ENCODE measurements at regions not wholly inside any gene's neighbourhood (a gene's known extent, or its start where the extent isn't known, plus 50 kb on each side); places are given as distances from the start of the nearest gene placed in this dataset.

DNA sequence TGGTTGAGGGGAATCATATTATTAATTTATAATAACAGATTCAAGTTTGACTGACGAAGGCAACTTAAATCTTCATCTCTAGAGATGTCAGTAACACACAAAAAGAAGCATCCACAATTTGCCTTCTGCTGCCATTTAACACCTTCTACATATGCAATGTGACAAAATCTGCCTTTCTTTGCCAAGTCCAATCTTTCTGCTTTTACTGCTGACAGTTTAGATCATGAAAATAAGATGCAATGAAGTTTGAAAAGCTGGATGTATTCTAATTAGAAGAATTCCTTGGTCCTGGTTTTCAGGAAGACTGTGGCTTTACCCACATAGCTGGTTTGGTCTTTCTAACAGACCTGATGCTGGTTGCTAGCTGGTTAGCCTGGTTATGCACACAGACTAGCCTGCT is 178.9 kb downstream of the ACER2 start:
- DNase-seq, result no peak

DNA sequence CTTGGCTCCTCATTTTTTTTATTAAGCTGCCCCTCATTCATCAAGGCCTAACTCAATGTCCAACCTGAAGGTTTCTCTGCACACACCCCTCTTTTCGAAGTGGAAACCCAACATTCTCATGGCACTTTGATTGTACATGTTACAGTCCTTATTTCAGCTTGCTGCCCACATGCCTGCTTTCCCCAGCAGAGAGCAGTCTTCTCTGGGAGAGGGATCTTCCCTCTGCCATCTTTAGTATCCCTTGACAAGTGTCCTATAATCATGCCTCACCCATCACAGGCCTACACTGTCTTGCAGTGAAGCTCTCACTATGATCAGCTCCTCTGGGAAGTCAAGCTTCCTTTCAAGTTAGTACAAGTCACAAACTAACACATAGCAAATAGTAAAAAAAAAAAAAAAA is 175.1 kb downstream of the ACER2 start:
- DNase-seq, result no peak

DNA sequence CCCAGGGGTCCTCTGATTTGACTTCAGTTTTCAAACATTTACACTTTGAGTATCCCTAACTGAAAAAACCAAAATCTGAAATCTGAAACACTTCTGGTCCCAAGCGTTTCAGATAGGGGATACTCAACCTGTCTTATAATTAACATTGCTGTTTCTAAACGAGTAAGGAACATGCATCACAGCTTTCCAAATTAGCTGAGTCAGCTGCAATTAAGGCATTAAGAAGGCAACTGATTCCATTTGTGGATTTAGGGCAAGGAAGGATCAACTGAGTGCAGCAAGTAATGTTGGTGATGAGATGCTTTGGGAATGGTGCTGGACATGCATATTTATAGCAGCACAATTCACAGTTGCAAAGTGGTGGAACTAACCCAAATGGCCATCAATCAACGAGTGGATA is 168.6 kb downstream of the ACER2 start:
- DNase-seq, result no peak

DNA sequence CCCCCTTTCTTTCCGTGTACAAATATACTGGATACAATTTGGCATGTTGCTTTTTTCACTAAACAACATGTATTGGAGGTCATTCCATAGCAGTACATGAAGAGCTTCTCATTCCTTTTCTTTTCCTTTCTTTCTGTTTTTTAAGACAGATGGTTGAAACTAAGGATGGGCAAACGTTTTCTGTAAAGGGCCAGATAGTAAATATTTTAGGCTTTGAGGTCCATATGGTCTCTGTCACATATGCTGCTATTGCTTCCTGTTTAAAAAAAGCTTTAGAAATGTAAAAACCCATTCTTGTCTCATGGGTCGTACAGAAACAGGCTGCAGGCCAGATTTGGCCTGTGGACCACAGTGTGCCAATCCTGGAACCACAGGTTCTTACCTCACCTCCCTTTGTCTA is 160.1 kb downstream of the ACER2 start:
- DNase-seq, result no peak

DNA sequence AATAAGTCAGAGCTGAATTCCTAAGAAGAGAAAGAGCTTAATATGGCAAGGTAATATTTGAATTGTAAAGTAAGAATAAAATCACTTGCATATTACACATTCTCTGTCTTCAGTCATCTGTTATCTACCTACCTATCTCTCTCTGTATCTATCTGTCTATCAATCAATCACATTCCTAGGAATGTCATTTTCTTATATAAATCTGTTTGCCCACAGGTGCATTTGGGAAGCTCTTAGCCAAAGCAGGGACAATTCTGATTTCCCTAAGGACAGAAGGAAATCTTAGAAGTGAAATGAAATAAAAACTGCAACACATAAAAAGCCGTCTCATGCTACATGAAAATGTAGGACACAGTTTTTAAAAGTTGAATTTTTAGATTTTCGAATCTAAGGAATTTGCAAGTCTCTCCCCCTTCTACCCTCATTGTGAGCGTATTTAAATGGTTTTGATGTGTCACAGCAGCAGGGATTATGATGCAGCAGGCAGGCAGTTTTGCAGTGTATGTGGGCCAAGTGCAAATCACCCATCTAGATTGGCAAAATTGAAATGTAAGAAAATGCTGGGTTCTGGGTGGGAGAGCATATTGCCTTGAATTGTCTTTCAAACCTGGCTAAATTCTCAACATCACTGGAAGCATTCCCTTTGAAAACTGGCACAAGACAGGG is 155.7 kb downstream of the ACER2 start:
- no peak for DNase-seq

DNA sequence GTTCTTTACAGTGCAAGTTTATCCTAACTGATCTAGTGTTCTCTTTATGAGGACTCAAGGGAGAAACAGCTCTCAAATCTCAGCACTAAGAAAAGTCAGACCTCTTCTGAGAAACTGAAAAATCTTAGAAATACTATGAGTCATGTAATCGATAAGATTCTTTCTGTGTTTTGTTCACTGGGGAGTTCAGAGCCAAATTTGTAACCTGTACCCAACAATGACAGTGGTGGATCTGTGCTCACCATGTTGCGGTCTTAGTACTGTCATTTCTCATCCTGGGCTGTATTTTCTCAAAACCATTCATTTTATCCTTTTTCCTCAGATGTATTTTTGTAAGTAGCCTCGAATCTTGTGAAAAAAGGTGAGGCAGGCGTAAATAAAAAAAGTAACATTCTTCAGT is 146.4 kb downstream of the ACER2 start:
- DNase-seq, result no peak

DNA sequence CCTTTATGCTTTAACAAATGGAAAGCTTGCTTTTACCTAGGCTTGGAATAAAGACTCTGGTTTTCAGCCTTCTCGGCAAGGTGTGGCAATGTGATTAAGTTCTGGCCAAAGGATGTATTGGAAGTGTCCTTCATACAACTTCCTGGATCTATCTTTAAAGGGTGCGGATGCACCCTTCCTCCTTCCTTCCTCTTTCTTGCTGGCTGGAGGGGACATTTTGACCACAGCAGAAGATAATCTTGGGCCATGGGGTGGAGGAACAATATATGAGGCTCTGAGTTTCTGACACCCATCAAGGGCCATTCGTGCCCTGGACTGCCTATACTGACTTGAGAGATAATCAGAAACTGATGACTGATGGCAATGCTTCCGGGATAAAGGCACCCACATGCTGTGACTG is 145.7 kb downstream of the ACER2 start:
- DNase-seq, result peak; percentile 21

DNA sequence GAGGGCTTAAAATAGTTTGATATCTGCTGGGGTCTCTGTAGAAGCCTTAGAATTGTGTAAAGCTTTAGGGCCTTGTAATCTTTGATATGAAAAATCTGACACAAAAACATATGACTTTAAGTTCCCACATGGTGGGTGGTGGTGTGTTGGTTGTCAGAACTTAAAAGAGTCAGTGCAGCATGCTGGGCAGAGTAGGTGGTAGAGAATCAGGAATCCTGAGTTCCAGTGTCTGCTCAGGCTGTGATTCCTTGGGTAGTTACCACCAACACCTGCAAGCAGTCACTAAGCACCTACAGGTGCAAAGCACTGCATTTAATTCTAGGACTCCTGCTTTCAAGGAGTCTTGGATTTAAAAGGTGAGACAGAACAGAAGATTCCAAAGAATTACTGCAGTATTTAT is 144.6 kb downstream of the ACER2 start:
- no peak for DNase-seq

DNA sequence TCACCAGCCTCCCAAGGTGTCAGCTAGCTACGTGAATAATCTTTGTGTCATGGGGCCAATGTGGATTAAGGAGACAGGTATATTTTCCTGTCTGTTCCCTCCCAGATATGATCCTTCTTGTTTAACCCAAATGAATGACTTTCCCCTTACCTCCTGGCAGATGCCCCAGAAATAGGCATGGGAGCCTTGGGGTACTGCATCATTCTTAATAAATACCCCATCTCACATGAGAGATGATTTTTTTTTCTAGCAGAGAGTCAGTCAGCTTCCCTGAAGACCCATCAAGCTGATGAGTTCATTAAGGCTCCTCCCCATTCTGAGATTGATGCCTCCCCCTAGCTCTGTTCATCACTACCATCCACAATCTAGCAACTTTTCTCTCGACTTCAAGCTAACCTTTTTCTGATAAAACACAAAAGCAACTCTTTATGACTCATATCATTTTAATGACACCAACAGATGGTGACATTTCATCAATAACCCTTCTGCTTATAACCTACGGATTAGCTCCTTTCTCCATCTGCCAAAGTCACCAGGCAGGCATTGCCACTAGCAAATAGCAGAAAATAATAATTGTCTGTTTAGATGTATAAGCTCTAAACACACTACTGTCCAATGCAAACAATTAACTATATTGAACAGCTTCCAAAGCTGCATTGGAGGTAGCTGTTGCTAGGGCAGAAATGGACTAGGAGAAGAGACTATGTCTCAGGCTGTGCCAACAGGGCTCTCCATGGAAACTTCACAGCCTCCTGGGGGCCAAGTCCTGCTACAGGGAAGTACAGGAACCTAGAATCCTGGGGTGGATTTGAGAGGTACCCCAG is 143.7 kb downstream of the ACER2 start:
- DNase-seq, result no peak

DNA sequence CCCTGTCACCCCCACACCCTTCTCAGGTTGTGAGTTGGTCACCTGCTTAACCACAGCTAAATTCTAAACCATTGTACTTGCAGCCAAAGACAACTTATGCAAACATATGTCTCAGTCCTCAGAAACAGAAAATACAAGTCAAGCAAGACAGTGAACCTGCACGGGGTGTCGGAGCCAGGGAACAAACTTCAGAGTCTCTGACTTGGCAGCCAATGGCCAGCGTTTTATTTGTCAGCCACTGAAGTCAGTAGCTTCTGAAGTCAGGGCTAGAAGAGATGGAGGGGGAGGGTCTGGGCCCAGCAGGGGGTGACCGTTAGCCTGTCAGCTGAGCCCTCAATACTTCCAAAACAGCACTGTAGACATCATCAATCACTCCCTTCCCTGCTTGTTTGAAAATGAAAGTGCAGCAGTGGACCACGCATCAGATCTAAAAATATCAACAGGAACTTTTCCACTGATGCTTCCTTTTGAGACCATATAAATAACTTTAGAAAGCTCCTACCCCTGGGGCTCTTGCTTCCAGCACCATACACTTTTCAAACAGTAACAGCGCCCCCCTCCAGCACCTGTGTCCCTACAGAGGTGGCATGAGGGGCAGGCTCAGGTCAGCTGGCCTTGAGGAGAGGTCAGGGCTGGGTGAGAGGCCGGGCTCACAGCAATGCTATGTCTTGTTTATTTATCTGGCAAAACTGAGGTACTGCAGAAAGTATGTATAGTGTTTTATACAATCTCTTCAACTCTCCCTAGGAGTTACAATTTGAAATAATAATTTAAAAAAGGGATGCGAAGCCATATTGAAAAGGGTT is 142.5 kb downstream of the ACER2 start:
- no peak for DNase-seq

DNA sequence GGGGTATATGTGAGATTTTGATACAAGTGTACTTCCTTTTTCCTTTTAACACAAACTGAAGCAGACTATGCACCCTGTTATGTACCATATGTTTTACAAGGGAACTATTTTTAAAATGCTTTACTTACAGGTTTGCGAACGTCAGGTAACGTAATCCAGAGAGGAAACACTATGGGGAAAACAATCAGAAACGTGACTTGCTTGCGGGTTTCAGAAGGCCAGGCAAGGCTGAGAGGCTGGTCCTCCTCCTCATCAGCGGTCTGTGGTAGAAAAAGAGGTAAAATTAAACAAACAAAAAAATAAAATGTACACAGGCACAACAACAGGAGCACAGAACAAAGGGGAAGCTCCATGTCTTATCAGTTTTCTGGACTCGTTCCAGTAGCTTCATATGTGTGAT is 141.2 kb downstream of the ACER2 start:
- peak; percentile 9 for DNase-seq

DNA sequence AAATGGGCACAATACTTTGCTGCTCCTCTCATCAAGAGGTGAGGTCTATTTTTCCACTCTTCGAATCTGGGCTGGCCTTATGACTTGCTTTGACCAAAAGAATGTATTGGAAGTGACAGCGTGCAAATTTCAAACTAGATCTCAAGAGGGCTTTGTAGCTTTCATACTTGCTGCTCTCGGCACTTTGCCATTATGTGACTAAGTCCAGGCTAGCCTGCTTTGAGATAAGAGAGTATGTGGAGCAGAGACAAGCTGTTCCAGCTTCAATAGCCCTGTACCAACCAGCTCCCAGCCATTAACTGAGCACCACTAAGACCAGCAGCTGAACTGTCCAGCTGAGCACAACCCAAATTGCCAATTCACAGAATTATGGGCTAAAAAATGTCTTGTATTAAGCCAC is 124.6 kb downstream of the ACER2 start:
- DNase-seq, result no peak

DNA sequence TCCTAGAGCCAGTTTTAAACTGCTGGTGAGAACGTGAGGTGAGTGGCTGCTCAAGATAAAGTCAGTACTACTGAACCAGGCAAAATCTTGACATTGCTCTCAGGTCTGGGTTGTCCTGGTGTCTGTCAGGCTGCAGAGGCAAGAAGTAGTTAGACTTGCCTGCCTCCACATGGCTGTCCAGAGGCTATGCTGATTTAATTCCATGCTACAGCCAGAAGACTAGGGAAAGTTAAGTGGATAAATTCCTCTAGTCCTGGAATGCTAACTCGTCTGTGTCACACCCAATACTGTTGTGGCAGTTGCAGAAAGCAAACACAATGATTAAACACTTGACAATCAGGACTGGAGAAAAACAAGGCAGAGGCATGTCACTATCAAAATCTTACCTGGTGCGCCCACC is 118.9 kb downstream of the ACER2 start:
- DNase-seq, result no peak

DNA sequence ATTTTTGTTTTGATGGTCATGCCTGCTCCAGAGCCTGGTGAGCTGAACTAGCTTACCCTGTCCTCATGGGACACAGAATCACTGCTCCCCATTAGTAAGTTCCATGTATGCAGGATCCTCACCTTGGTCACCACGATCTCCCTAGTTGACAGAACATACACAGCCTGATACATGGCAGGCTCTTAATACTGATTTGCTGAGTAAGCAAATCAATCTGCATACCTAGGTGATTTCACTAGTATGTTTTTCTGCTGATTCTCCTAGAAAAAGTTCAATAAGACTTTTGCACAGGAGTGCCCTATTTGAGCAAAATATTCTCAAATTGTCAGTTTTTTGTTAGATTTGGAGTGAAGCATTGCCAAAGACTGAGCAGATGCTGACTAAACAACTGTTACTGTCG is 113.7 kb downstream of the ACER2 start:
- no peak for DNase-seq

DNA sequence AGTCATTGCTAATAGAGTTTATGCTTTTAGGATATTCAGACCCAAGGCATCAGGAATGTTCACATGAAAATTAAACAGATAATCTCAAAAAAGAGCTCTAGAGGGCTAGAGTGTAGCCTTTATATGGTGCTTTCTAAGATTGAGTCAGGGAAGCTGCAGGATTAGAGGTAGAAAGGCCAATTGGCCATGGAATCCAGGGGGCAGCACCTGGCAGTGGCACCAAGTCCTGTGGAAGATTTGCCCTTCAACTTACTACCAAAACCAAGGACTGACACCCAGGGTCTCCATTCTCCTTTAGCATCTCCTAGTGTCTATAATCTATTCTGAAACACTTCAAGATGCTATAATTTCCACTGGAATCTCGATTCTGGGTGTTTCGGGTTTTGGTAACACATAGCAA is 112.4 kb downstream of the ACER2 start:
- no peak for DNase-seq

DNA sequence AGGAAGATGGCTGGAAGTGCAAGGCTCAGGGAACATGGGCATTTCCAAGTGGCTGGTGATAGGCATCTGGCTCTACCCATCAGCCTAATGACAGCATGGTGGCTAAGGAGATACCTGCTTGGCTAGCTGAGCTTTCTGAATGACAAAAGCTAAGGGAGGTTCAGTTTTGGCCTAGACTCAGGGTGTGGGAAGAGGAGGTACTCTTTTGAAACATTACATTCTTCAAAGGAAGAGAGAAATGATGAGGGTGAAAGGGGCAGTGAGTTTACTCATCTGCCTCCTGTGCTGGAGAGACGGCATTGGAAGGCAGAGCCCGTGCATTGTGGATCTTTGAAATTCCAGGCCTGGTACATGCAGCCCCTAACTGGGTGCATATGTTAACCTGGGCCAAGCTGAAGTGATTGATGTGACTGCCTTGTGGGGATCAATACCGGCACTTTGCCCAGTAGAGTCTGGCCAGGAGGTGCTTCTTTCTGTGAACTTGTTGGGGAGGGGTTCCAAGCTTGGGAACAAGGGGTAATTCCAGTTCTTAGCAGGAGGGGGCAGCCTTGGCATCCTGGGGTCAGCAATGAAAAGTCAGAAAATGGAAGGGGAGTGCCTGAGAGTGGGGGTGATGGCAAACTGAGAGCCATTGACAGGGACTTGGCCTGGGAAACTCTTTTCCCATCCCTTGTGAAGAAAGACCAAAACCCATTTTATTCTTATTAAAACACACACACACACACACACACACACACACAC is 108.6 kb downstream of the ACER2 start:
- DNase-seq, result peak; percentile 40

DNA sequence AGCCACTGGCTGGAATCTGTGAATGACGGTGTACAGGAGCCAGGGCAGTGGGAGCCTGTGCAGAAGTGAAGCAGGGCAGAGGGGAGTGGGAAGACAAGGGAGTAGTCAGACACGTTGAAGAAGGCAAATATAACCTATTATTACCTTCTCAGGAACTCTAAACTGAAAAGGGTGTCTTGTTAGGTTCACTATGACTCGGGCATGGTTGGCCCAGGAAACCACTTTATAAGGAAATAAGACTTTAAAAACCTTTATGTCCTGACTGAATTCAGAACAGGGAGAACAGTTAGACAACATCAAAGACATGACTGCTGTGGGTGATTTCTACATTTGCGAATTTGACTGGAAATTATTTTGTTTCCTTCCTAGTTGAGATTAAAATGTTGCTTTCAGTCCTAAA is 107.5 kb downstream of the ACER2 start:
- DNase-seq, result no peak

DNA sequence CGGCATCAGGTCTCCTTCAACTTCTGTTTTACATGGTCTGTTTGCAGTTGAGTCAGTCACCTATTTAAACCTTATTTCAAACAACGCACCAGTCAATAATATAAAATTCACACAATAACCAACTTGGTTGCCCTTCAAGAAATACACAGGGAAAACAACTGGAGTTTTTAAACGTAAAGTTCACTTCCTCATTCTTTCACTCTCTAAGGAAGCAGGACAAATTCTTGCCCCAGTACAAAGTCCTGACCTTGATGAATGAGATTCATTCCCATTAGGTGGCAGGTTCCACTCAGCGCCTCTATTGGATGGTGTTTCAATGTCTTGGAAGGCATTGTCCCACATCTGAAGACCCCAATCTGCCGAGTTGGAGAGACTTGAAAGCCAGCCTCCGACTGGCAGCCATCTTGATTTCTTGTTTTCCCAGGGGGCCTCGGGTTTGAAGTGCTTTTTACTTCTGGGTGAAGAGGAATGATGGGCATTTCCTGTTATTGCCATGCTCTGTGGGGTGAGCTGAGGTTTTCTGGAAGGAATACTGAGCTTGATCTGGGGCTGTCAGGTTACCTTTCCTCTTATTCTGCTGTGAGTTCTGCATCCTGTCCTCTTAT is 105.0 kb downstream of the ACER2 start:
- no peak for DNase-seq

DNA sequence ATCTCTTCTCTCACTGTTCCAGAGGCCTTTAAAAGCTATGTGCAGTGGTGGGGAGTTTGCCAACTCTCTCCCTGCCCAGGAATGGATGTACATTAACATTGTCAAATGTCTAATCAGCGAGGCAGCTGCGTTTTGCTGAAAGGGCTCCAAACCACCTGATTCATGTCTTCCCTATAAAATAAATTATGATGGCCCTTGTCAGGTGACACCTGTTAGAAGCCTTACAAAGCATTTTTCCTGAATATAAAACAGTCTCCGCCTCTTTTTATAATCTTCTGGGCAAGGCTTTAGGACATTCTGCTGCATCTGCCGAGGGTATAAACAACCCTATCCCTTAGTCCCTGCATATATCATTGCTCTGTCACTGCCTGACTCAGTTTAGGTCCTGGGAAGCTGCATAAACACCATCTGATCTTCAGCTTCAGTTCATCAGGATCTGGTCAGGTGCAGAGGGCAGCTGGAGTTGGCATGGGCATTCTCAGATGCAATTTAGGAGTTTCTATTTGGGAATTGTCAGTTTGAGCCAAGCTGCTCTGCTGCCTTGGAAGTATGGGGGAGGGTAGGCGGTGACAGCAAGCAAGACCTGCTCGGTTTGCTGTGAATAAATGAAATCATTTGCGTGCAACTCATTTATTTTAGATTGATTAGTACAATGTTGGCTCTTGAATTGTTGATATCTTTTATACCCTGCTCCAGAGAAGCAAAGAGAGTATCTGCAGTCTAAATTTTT is 103.5 kb downstream of the ACER2 start:
- DNase-seq, result no peak

DNA sequence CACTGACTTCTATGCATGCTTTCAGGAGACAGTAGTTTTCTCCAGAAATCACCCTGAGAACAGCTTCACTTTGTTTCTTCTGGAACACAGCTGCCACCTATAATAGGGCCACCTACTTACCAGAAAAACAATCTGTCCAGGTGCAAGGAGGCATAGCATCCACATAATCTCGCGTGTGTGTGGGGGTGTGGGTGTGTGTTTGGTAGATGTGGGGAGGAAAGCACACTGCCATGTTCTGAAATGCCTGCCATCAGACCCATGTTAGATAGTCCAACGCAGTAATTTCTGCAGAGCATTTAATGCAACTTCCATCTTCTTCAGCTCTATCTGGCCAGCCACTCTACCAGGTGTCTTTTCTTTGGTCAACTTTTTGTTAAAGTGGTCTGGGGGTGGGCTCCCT is 102.9 kb downstream of the ACER2 start:
- DNase-seq, result no peak

DNA sequence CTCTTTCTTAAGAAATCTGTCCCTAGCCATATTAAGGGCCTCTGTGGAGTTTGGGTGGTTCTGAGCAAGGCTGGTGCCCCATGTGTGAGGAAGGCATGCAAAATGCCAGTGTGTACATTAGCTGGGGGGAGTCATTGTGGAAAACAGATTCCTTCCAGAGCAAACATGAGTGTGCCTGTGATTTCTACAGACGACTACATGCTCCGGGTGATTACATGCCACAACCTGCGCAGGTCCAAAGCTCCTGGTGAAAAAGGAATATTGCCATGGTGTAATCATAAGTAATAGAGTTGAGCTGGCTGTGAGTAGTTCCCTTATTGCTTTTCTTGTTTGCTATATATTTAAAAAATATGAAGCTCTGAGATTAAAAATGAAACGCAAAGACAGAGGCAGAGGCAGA is 102.1 kb downstream of the ACER2 start:
- no peak for DNase-seq

Data from hematopoietic multipotent progenitor cell treated with erythropoietin and hydrocortisone succinate and interleukin-3 and kit ligand, for 6 days (in vitro differentiated cells).